ENCODE measurements at regions not wholly inside any gene's neighbourhood (a gene's known extent, or its start where the extent isn't known, plus 50 kb on each side); places are given as distances from the start of the nearest gene placed in this dataset.
A peak's percentile ranks its signal among the peaks of the same experiment; 100 is the strongest.

GRCh38 chr5:97547430-97547829, 364.4 kb upstream of the RIOK2 start:
- H3K4me1 ChIP-seq (ENCODE audit: insufficient read depth, low read length) = peaks cover 15% of the 10 kb centered on the region
- no peaks in the 10 kb centered on the region for H3K79me2 ChIP-seq (ENCODE audit: insufficient read depth, low read length)
- no peak overlapping the region for H3K27ac ChIP-seq (ENCODE audit: low read depth, low read length)
- H3K4me3 ChIP-seq (ENCODE audit: insufficient read depth, low read length) = no peak overlapping the region
- no peak for TF ChIP-seq CTCF (IDR thresholded peaks at IDR 0.05; ENCODE audit: extremely low read depth, low read depth, low read length)
- no peak overlapping the region for H3K4me2 ChIP-seq (ENCODE audit: insufficient read depth, low read length)
- no peak for DNase-seq (ENCODE audit: insufficient read length, low spot score, missing footprints)
- H4K20me1 ChIP-seq (ENCODE audit: insufficient read depth, low read length) = no peaks in the 10 kb centered on the region
- no peaks in the 10 kb centered on the region for H3K9me3 ChIP-seq (ENCODE audit: low read depth, low read length)
- H3K36me3 ChIP-seq (ENCODE audit: insufficient read depth, low read length) = no peaks in the 10 kb centered on the region
- no peak overlapping the region for H2AFZ ChIP-seq (ENCODE audit: low read length)
- no peaks in the 10 kb centered on the region for H3K27me3 ChIP-seq (ENCODE audit: insufficient read depth, low read length)

GRCh38 chr5:97547999-97548738, 365.1 kb upstream of the RIOK2 start:
- peaks cover 15% of the 10 kb centered on the region for H3K4me1 ChIP-seq (ENCODE audit: insufficient read depth, low read length)
- no peak for TF ChIP-seq CTCF (IDR thresholded peaks at IDR 0.05; ENCODE audit: extremely low read depth, low read depth, low read length)
- no peaks in the 10 kb centered on the region for H3K36me3 ChIP-seq (ENCODE audit: insufficient read depth, low read length)
- no peak overlapping the region for H3K27ac ChIP-seq (ENCODE audit: low read depth, low read length)
- H3K9me3 ChIP-seq (ENCODE audit: low read depth, low read length) = no peaks in the 10 kb centered on the region
- H3K79me2 ChIP-seq (ENCODE audit: insufficient read depth, low read length) = no peaks in the 10 kb centered on the region
- H4K20me1 ChIP-seq (ENCODE audit: insufficient read depth, low read length) = no peaks in the 10 kb centered on the region
- H3K4me2 ChIP-seq (ENCODE audit: insufficient read depth, low read length) = no peak overlapping the region
- H3K4me3 ChIP-seq (ENCODE audit: insufficient read depth, low read length) = no peak overlapping the region
- H2AFZ ChIP-seq (ENCODE audit: low read length) = no peak overlapping the region
- no peaks in the 10 kb centered on the region for H3K27me3 ChIP-seq (ENCODE audit: insufficient read depth, low read length)
- peak; percentile 22 for DNase-seq (ENCODE audit: insufficient read length, low spot score, missing footprints)

GRCh38 chr5:97548739-97549080, 365.7 kb upstream of the RIOK2 start:
- H3K27ac ChIP-seq (ENCODE audit: low read depth, low read length) = no peak overlapping the region
- no peak overlapping the region for H3K4me2 ChIP-seq (ENCODE audit: insufficient read depth, low read length)
- no peak overlapping the region for H3K4me3 ChIP-seq (ENCODE audit: insufficient read depth, low read length)
- no peak for TF ChIP-seq CTCF (IDR thresholded peaks at IDR 0.05; ENCODE audit: extremely low read depth, low read depth, low read length)
- no peaks in the 10 kb centered on the region for H3K79me2 ChIP-seq (ENCODE audit: insufficient read depth, low read length)
- peaks cover 15% of the 10 kb centered on the region for H3K4me1 ChIP-seq (ENCODE audit: insufficient read depth, low read length)
- no peaks in the 10 kb centered on the region for H3K27me3 ChIP-seq (ENCODE audit: insufficient read depth, low read length)
- H4K20me1 ChIP-seq (ENCODE audit: insufficient read depth, low read length) = no peaks in the 10 kb centered on the region
- H3K9me3 ChIP-seq (ENCODE audit: low read depth, low read length) = no peaks in the 10 kb centered on the region
- no peak overlapping the region for H2AFZ ChIP-seq (ENCODE audit: low read length)
- H3K36me3 ChIP-seq (ENCODE audit: insufficient read depth, low read length) = no peaks in the 10 kb centered on the region
- no peak for DNase-seq (ENCODE audit: insufficient read length, low spot score, missing footprints)

GRCh38 chr5:97549496-97549895, 366.4 kb upstream of the RIOK2 start:
- Histone ChIP-seq H2AFZ (ENCODE audit: low read length) (no peak overlapping the region), H4K20me1 (ENCODE audit: insufficient read depth, low read length) (no peaks in the 10 kb centered on the region), H3K27ac (ENCODE audit: low read depth, low read length) (no peak overlapping the region), H3K79me2 (ENCODE audit: insufficient read depth, low read length) (no peaks in the 10 kb centered on the region), H3K4me1 (ENCODE audit: insufficient read depth, low read length) (peaks cover 21% of the 10 kb centered on the region), H3K27me3 (ENCODE audit: insufficient read depth, low read length) (no peaks in the 10 kb centered on the region), H3K9me3 (ENCODE audit: low read depth, low read length) (no peaks in the 10 kb centered on the region), H3K4me2 (ENCODE audit: insufficient read depth, low read length) (no peak overlapping the region), H3K36me3 (ENCODE audit: insufficient read depth, low read length) (no peaks in the 10 kb centered on the region), H3K4me3 (ENCODE audit: insufficient read depth, low read length) (no peak overlapping the region)
- no peak for TF ChIP-seq CTCF (IDR thresholded peaks at IDR 0.05; ENCODE audit: extremely low read depth, low read depth, low read length)
- no peak for DNase-seq (ENCODE audit: insufficient read length, low spot score, missing footprints)

Measured in osteoblast (primary cell).